H1 (cell line): ENCODE measurements at regions not wholly inside any gene's neighbourhood (a gene's known extent, or its start where the extent isn't known, plus 50 kb on each side); places are given as distances from the start of the nearest gene placed in this dataset.

Source experiments
- CTCF ChIA-PET: fragments of 300-600 bp; sonication (Branson Sonifier 250); formaldehyde crosslinking; loops from one replicate; lab custom pipeline; 2021; ENCODE audit not compliant: partially characterized antibody; lab: Charles Lee
- POLR2A ChIA-PET: fragments of 300-600 bp; sonication (Branson Sonifier 250); formaldehyde crosslinking; loops from one replicate; lab custom pipeline; 2021; ENCODE audit warnings: inconsistent platforms; ENCODE audit not compliant: partially characterized antibody; lab: Charles Lee
- DNase-seq, 2 experiments: peaks; one replicate each; pipeline versions ENCODE4 v3.0.0 to v3.0.0-alpha.2; 2010 to 2022; ENCODE audit warnings: low spot score in 2 of 2, low read depth in 1 of 2, mixed read lengths in 1 of 2
- FAIRE-seq: peaks from 2 replicates; lab custom pipeline; 2011; peaks lifted over from hg19 to GRCh38; lab: Jason Lieb, UNC
- H2AFZ ChIP-seq: 2 replicates; pipeline ENCODE4 v1.8.1; 2012; ENCODE audit warnings: low read length, inconsistent platforms
- H2AK5ac ChIP-seq: 2 replicates; pipeline ENCODE4 v1.6.1; 2013; ENCODE audit warnings: low read depth, low read length
- H2BK120ac ChIP-seq: replicated peaks from 2 replicates; pipeline ENCODE3; 2013; ENCODE audit warnings: low read depth, low read length, inconsistent platforms
- H2BK12ac ChIP-seq: 2 replicates; pipeline ENCODE4 v1.6.1; 2013; ENCODE audit warnings: low read depth, low read length
- H2BK15ac ChIP-seq: 2 replicates; pipeline ENCODE4 v1.6.1; 2013; ENCODE audit warnings: low read length
- H2BK20ac ChIP-seq: 2 replicates; pipeline ENCODE4 v1.6.1; 2013; ENCODE audit warnings: low read length
- H2BK5ac ChIP-seq: 2 replicates; pipeline ENCODE4 v1.6.1; 2013; ENCODE audit warnings: low read depth, low read length
- H3K14ac ChIP-seq: 2 replicates; pipeline ENCODE4 v1.6.1; 2013; ENCODE audit warnings: inconsistent platforms; ENCODE audit not compliant: insufficient read length
- H3K18ac ChIP-seq: 2 replicates; pipeline ENCODE4 v1.6.1; 2013; ENCODE audit warnings: low read length; ENCODE audit errors: extremely low read depth
- H3K23ac ChIP-seq: 2 replicates; pipeline ENCODE4 v1.6.1; 2013; ENCODE audit warnings: inconsistent platforms; ENCODE audit not compliant: insufficient read length
- H3K23me2 ChIP-seq: 2 replicates; pipeline ENCODE4 v1.6.1; 2013; ENCODE audit warnings: low read depth, low read length
- H3K27ac ChIP-seq: 2 replicates; pipeline ENCODE4 v1.6.1; 2011; ENCODE audit warnings: low read depth, low read length, inconsistent platforms
- H3K27me3 ChIP-seq, 4 experiments: replicated peaks in 1 of 4; 1 replicate in 1 of 4; 2 replicates in 3 of 4; pipeline versions ENCODE4 v1.6.1 to v1.8.1; 2011 to 2013; ENCODE audit warnings: low read length in 3 of 4, mild to moderate bottlenecking in 3 of 4, inconsistent platforms in 2 of 4, mixed read lengths in 2 of 4, moderate library complexity in 1 of 4; ENCODE audit not compliant: control insufficient read depth in 3 of 4, insufficient read depth in 3 of 4; ENCODE audit errors: extremely low read depth in 1 of 4
- H3K36me3 ChIP-seq, 4 experiments: 2 replicates each; pipeline versions ENCODE4 v1.6.1 to v1.8.1; 2011 to 2013; ENCODE audit warnings: mild to moderate bottlenecking in 4 of 4, low read length in 3 of 4, moderate library complexity in 2 of 4, control low read depth in 1 of 4, inconsistent platforms in 1 of 4; ENCODE audit not compliant: insufficient read depth in 4 of 4, control insufficient read depth in 2 of 4
- H3K4ac ChIP-seq: replicated peaks from 2 replicates; pipeline ENCODE3; 2013; ENCODE audit warnings: low read length, low read depth, mixed read lengths, inconsistent platforms; ENCODE audit not compliant: insufficient read length
- H3K4me1 ChIP-seq, 4 experiments: replicated peaks in 1 of 4; 1 replicate in 1 of 4; 2 replicates in 3 of 4; pipeline versions ENCODE4 v1.6.1 to v1.8.1; 2011 to 2013; ENCODE audit warnings: low read length in 3 of 4, inconsistent platforms in 2 of 4, mixed read lengths in 1 of 4; ENCODE audit not compliant: insufficient read depth in 4 of 4, control insufficient read depth in 3 of 4
- H3K4me2 ChIP-seq, 2 experiments: 2 replicates each; pipeline versions ENCODE4 v1.6.1 to v1.8.1; 2011 to 2013; ENCODE audit warnings: low read depth in 2 of 2, low read length in 2 of 2, control low read depth in 1 of 2, inconsistent platforms in 1 of 2, mild to moderate bottlenecking in 1 of 2; ENCODE audit not compliant: insufficient read depth in 1 of 2
- H3K4me3 ChIP-seq, 4 experiments: fragments of 200-600, 300-600 bp in 1 of 4; sonication (generic), shearing (Covaris generic), sonication (Bioruptor Twin) in 1 of 4; 2 replicates each; pipeline versions ENCODE4 v1.5.1 to v1.8.1; 2011 to 2016; ENCODE audit warnings: low read length in 4 of 4, low read depth in 3 of 4, control low read depth in 2 of 4, inconsistent platforms in 2 of 4, mild to moderate bottlenecking in 2 of 4, mixed read lengths in 1 of 4, moderate library complexity in 1 of 4; ENCODE audit not compliant: insufficient read depth in 2 of 4; ENCODE audit errors: extremely low read depth in 1 of 4
- H3K56ac ChIP-seq: replicated peaks from 2 replicates; pipeline ENCODE3; 2013; ENCODE audit warnings: low read depth, mild to moderate bottlenecking, mixed read lengths, low read length, inconsistent platforms; ENCODE audit not compliant: insufficient read length
- H3K79me1 ChIP-seq: 2 replicates; pipeline ENCODE4 v1.6.1; 2013; ENCODE audit warnings: low read depth, low read length, control low read depth
- H3K79me2 ChIP-seq, 2 experiments: 2 replicates each; pipeline versions ENCODE4 v1.6.1 to v1.8.1; 2012 to 2013; ENCODE audit warnings: low read length in 2 of 2, mild to moderate bottlenecking in 2 of 2, inconsistent platforms in 1 of 2; ENCODE audit not compliant: insufficient read depth in 2 of 2, control insufficient read depth in 1 of 2
- H3K9ac ChIP-seq, 4 experiments: replicated peaks in 1 of 4; 1 replicate in 1 of 4; 2 replicates in 3 of 4; pipeline versions ENCODE4 v1.6.1 to v1.8.1; 2011 to 2013; ENCODE audit warnings: low read depth in 3 of 4, low read length in 3 of 4, control low read depth in 2 of 4, mild to moderate bottlenecking in 2 of 4, moderate library complexity in 2 of 4, inconsistent platforms in 1 of 4; ENCODE audit errors: extremely low read depth in 1 of 4
- H3K9me3 ChIP-seq, 2 experiments: 2 replicates each; pipeline versions ENCODE4 v1.6.1 to v1.8.1; 2012 to 2013; ENCODE audit warnings: mild to moderate bottlenecking in 2 of 2, moderate library complexity in 2 of 2, control low read depth in 1 of 2, inconsistent platforms in 1 of 2, low read depth in 1 of 2, low read length in 1 of 2, mixed read lengths in 1 of 2; ENCODE audit not compliant: insufficient read depth in 2 of 2
- H4K20me1 ChIP-seq, 2 experiments: replicated peaks in 1 of 2; 2 replicates each; pipeline versions ENCODE3 to v1.8.1; 2011 to 2013; ENCODE audit warnings: inconsistent platforms in 2 of 2, low read length in 2 of 2, mild to moderate bottlenecking in 1 of 2; ENCODE audit not compliant: insufficient read depth in 2 of 2, control insufficient read depth in 1 of 2
- H4K5ac ChIP-seq: 2 replicates; pipeline ENCODE4 v1.6.1; 2013; ENCODE audit warnings: low read length, low read depth, mixed read lengths, inconsistent platforms; ENCODE audit not compliant: insufficient read length
- H4K8ac ChIP-seq: 2 replicates; pipeline ENCODE4 v1.8.0; 2013; ENCODE audit warnings: mild to moderate bottlenecking, moderate library complexity, low read length, inconsistent platforms; ENCODE audit not compliant: insufficient read depth; ENCODE audit errors: extremely low read depth
- H4K91ac ChIP-seq: replicated peaks from 2 replicates; pipeline ENCODE3; 2013; ENCODE audit warnings: low read length, mixed read lengths, inconsistent platforms; ENCODE audit not compliant: insufficient read length
- CHD2 ChIP-seq: IDR thresholded peaks from 2 replicates; pipeline ENCODE4 v1.6.1; 2012; ENCODE audit warnings: low read length, improper control_type of control experiment
- JUN ChIP-seq: IDR thresholded peaks from 2 replicates; pipeline ENCODE4 v1.6.1; 2011; ENCODE audit warnings: low read depth, mild to moderate bottlenecking, improper control_type of control experiment, low read length
- RNF2 ChIP-seq: fragments of 200-900, 300-1000 bp; sonication (generic); IDR thresholded peaks from 2 replicates; pipeline ENCODE4 v1.7.1; 2016; ENCODE audit warnings: borderline replicate concordance, low read depth, mild to moderate bottlenecking, antibody characterized with exemption, low read length; ENCODE audit not compliant: poor library complexity, severe bottlenecking; ENCODE audit errors: missing control alignments
- SP4 ChIP-seq: IDR thresholded peaks from 2 replicates; pipeline ENCODE4 v1.6.1; 2012; ENCODE audit warnings: low read length, inconsistent platforms
- TAF1 ChIP-seq: IDR thresholded peaks from 2 replicates; pipeline ENCODE4 v1.6.1; 2011; ENCODE audit warnings: mild to moderate bottlenecking, low read depth, low read length
- YY1 ChIP-seq: IDR thresholded peaks from 2 replicates; pipeline ENCODE4 v1.6.1; 2011; ENCODE audit warnings: low read depth, mild to moderate bottlenecking, low read length
- ZNF274 ChIP-seq: IDR thresholded peaks from 2 replicates; pipeline ENCODE4 v1.7.0; 2012; ENCODE audit warnings: low read length, borderline replicate concordance; ENCODE audit errors: extremely low read depth
- WGBS, 2 experiments: shearing (Covaris generic) in 1 of 2; methylation state at CpG; one replicate each; pipeline versions ENCODE4 v1.1.6 to v1.1.7; 2013 to 2015; ENCODE audit warnings: low lambda C conversion rate in 2 of 2, mixed read lengths in 2 of 2, inconsistent platforms in 1 of 2, low coverage in 1 of 2, missing lambda C conversion rate in 1 of 2; ENCODE audit not compliant: insufficient replicate concordance in 2 of 2, insufficient coverage in 1 of 2, insufficient read length in 1 of 2; ENCODE audit errors: extremely low coverage in 1 of 2, missing lambda C conversion rate in 1 of 2; 5-methylcytosine and 5-hydroxymethylcytosine counted together

GRCh38 chr11:131043251-131043650 is 127.0 kb upstream of the SNX19 start:
- ChIA-PET POLR2A (no interaction called here), CTCF (interaction anchor here (1.1 to 2.7 kb wide), 4 partner anchors 15 to 537 kb away, joined by 3 to 9 read pairs (median 4); no protein-coding TSS in a partner anchor)
- no peak overlapping the region for H3K4ac ChIP-seq
- no peak overlapping the region for H2BK20ac ChIP-seq
- no peak for FAIRE-seq
- H2AFZ ChIP-seq = no peak overlapping the region
- H3K79me2 ChIP-seq = no peaks in the 10 kb centered on the region
- no peak overlapping the region for H3K4me2 ChIP-seq
- DNase-seq = no peak
- H4K8ac ChIP-seq = no peak overlapping the region
- H2BK12ac ChIP-seq = no peak overlapping the region
- H3K9ac ChIP-seq = no peak overlapping the region
- no peaks in the 10 kb centered on the region for H3K79me1 ChIP-seq
- no peak overlapping the region for H2BK15ac ChIP-seq
- H4K20me1 ChIP-seq = no peaks in the 10 kb centered on the region
- H3K18ac ChIP-seq = no peak overlapping the region
- WGBS, 2 experiments = 100% methylated on average over 1 of the region's 1 CpG; no CpG with 5 or more reads in 1 of the 2 experiments
- H3K27me3 ChIP-seq = no peaks in the 10 kb centered on the region
- H2AK5ac ChIP-seq = no peak overlapping the region
- H3K36me3 ChIP-seq = no peaks in the 10 kb centered on the region
- H4K5ac ChIP-seq = no peak overlapping the region
- no peak overlapping the region for H3K56ac ChIP-seq
- H4K91ac ChIP-seq = no peak overlapping the region
- H3K23me2 ChIP-seq = no peaks in the 10 kb centered on the region
- H3K9me3 ChIP-seq = no peaks in the 10 kb centered on the region
- H3K14ac ChIP-seq = no peak overlapping the region
- H2BK120ac ChIP-seq = no peak overlapping the region
- H3K4me1 ChIP-seq = no peaks in the 10 kb centered on the region
- H2BK5ac ChIP-seq = no peak overlapping the region
- H3K4me3 ChIP-seq = no peak overlapping the region
- H3K23ac ChIP-seq = no peak overlapping the region
- no peak overlapping the region for H3K27ac ChIP-seq
- TF ChIP-seq TAF1 (no peak), JUN (no peak), RNF2 (no peak), SP4 (no peak), CHD2 (no peak), YY1 (no peak), ZNF274 (no peak)
